ENCODE measurements at regions not wholly inside any gene's neighbourhood (a gene's known extent, or its start where the extent isn't known, plus 50 kb on each side); places are given as distances from the start of the nearest gene placed in this dataset.

GRCh38 chr2:145190031-145190703 is 670.2 kb upstream of the ZEB2 start:
- DNase-seq (ENCODE audit: low read depth) = no peak
- TF ChIP-seq CTCF (IDR thresholded peaks at IDR 0.05; ENCODE audit: low read depth, low read length, missing control alignments) = no peak
- no peak overlapping the region for H3K4me3 ChIP-seq (ENCODE audit: low read depth, low read length)

DNA sequence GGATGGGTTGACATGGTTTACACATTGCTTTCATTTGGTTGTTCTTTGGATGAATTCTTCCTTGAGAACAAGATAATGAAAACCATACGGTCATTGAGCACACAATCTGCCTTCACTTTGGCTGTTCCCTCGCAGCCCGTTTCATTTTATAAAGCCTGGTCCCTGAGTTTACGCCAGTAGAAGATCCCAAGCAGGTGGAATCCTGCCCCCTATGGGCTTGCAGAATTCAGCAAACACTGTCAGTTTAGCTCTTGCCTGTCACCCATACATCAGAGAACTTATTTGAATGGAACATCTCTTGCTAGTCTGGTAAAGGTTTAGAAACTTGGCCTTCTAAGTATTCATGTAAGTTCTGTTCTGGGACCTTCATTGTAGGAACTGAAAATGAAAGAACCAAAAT is 666.4 kb upstream of the ZEB2 start:
- TF ChIP-seq CTCF (IDR thresholded peaks at IDR 0.05; ENCODE audit: low read depth, low read length, missing control alignments) = peak; percentile 36
- H3K4me3 ChIP-seq (ENCODE audit: low read depth, low read length) = no peak overlapping the region
- no peak for DNase-seq (ENCODE audit: low read depth)

DNA sequence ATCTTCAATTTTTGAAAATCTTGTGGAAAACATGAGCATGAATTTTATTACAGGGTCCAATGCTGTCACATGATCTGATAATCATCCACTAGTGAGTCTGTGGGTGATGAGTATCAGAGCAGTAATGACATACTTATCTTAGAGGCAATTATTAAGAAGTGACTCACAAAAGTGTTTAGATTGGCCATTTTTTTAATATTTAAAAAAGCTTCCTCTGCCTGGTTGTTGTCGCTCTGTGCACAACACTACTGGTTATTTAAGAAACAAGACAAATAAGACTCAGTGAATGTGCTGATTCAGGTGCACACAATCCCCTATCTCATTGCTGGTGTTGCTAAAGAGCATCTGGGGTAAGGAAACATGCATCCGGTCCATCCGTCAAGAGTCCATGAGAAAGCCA is 665.8 kb upstream of the ZEB2 start:
- TF ChIP-seq CTCF (IDR thresholded peaks at IDR 0.05; ENCODE audit: low read depth, low read length, missing control alignments) = no peak
- H3K4me3 ChIP-seq (ENCODE audit: low read depth, low read length) = no peak overlapping the region
- no peak for DNase-seq (ENCODE audit: low read depth)

- no peak for DNase-seq (ENCODE audit: low read depth)
- no peak overlapping the region for H3K4me3 ChIP-seq (ENCODE audit: low read depth, low read length)
- no peak for TF ChIP-seq CTCF (IDR thresholded peaks at IDR 0.05; ENCODE audit: low read depth, low read length, missing control alignments)
Observed at GRCh38 chr2:145184741-145185651, 665.1 kb upstream of the ZEB2 start.

DNA sequence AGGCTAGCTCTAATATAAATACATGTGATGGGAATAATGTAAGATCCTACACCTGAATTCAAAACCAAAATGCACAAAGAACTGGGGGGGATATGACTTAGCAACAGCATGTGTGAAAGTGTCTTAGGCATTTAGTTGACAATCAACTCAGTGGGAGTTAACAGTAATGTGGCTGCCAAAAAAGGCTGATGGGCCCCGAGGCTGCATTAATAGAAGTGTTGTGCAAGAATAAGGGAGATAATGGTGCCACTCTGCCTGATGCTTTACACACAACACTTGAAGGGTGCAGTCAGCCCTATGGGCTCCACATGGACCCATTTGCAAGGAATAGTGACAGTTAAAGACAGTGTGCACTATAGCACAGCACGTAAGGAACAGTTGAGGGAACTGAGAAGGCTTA is 649.4 kb upstream of the ZEB2 start:
- H3K4me3 ChIP-seq (ENCODE audit: low read depth, low read length) = no peak overlapping the region
- no peak for TF ChIP-seq CTCF (IDR thresholded peaks at IDR 0.05; ENCODE audit: low read depth, low read length, missing control alignments)
- no peak for DNase-seq (ENCODE audit: low read depth)

DNA sequence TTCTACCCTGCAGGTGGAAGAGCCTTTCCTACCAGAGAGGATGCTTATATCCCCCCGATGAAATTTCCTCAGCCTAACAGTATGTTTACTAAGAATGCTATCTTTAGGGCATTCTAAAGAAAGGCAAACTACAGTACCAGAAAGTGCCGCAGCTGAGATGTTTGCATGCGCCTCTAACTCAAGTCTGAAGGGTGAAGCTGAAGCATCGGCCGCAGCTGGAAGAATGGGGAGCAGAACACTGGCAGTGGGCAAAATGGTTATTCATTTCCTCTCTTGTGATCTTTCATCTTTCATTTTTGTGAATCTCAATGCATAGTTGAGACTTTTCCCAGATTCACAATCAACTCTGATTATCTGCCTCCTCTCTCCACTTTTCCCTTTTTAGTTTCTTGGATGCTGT is 648.2 kb upstream of the ZEB2 start:
- H3K4me3 ChIP-seq (ENCODE audit: low read depth, low read length) = no peak overlapping the region
- DNase-seq (ENCODE audit: low read depth) = no peak
- no peak for TF ChIP-seq CTCF (IDR thresholded peaks at IDR 0.05; ENCODE audit: low read depth, low read length, missing control alignments)

Data from GM12864 (cell line).